ENCODE measurements at regions not wholly inside any gene's neighbourhood (a gene's known extent, or its start where the extent isn't known, plus 50 kb on each side); places are given as distances from the start of the nearest gene placed in this dataset.
A peak's percentile ranks its signal among the peaks of the same experiment; 100 is the strongest.

- Histone ChIP-seq H3K36me3 (ENCODE audit: control insufficient read depth in 2 of 2, extremely low read depth in 1 of 2, insufficient read depth in 2 of 2, low read length in 2 of 2) (no peaks in the 10 kb centered on the region), H2AFZ (ENCODE audit: low read depth, low read length) (no peak overlapping the region), H3K9me3 (replicated peaks; ENCODE audit: control insufficient read depth, insufficient read depth, low read length) (no peaks in the 10 kb centered on the region), H3K4me3 (replicated peaks in 1 of 3; ENCODE audit: insufficient read depth in 1 of 3, low read depth in 1 of 3, low read length in 3 of 3) (no peak overlapping the region), H3K79me2 (ENCODE audit: control insufficient read depth, insufficient read depth, low read length) (no peaks in the 10 kb centered on the region), H3K4me2 (ENCODE audit: insufficient read depth, low read length) (no peak overlapping the region), H3K4me1 (ENCODE audit: control insufficient read depth, extremely low read depth, insufficient read depth, low read length) (peaks cover 2% of the 10 kb centered on the region), H3K27ac (ENCODE audit: insufficient read depth, low read depth, low read length) (no peak overlapping the region), H3K27me3 (ENCODE audit: control insufficient read depth in 2 of 2, insufficient read depth in 2 of 2, low read length in 2 of 2) (no peaks in the 10 kb centered on the region), H3K9ac (replicated peaks; ENCODE audit: extremely low read depth, insufficient read depth, low read length) (no peak overlapping the region), H4K20me1 (replicated peaks; ENCODE audit: control insufficient read depth, extremely low read depth, insufficient read depth, low read length) (no peaks in the 10 kb centered on the region), H3K9me1 (replicated peaks; ENCODE audit: control insufficient read depth, extremely low read depth, insufficient read depth, low read length) (no peaks in the 10 kb centered on the region)
- no TSS peak for BruUV-seq (replicated peaks)
- no peak for TF ChIP-seq JUN (IDR thresholded peaks at IDR 0.05; ENCODE audit: borderline replicate concordance, insufficient read depth, insufficient read length, low read depth)
- no peak for TF ChIP-seq FOS (IDR thresholded peaks at IDR 0.05; ENCODE audit: borderline replicate concordance, insufficient read depth, low read length)
- TF ChIP-seq MAX (IDR thresholded peaks at IDR 0.05; ENCODE audit: insufficient read depth, insufficient read length), result no peak
- no peak for TF ChIP-seq MYC (IDR thresholded peaks at IDR 0.05; ENCODE audit: low read depth, low read length)
- TF ChIP-seq POLR2AphosphoS5 (IDR thresholded peaks at IDR 0.05; ENCODE audit: insufficient read depth, low read depth, low read length), result no peak
- TF ChIP-seq EZH2 (IDR thresholded peaks at IDR 0.05; ENCODE audit: borderline replicate concordance, low read depth, low read length, severe bottlenecking), result no peak
- TF ChIP-seq POLR2A (IDR thresholded peaks at IDR 0.05; ENCODE audit: low read depth, low read length), result no peak
- TF ChIP-seq GATA2 (IDR thresholded peaks at IDR 0.05; ENCODE audit: insufficient read depth, insufficient read length, low read depth, low read length), result no peak
- TF ChIP-seq, protein P1, sequence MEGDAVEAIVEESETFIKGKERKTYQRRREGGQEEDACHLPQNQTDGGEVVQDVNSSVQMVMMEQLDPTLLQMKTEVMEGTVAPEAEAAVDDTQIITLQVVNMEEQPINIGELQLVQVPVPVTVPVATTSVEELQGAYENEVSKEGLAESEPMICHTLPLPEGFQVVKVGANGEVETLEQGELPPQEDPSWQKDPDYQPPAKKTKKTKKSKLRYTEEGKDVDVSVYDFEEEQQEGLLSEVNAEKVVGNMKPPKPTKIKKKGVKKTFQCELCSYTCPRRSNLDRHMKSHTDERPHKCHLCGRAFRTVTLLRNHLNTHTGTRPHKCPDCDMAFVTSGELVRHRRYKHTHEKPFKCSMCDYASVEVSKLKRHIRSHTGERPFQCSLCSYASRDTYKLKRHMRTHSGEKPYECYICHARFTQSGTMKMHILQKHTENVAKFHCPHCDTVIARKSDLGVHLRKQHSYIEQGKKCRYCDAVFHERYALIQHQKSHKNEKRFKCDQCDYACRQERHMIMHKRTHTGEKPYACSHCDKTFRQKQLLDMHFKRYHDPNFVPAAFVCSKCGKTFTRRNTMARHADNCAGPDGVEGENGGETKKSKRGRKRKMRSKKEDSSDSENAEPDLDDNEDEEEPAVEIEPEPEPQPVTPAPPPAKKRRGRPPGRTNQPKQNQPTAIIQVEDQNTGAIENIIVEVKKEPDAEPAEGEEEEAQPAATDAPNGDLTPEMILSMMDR (IDR thresholded peaks at IDR 0.05; ENCODE audit: extremely low read depth in 1 of 2, insufficient read depth in 1 of 2, low read depth in 1 of 2, low read length in 2 of 2), result no peak
- dilution Hi-C loops (cut with MboI; ENCODE audit: extremely low pct_ligation_motif_present, low sequenced_read_pairs) (no loop called here), intact Hi-C loops (cut with micrococcal nuclease) (no loop called here)
- no peak for DNase-seq (ENCODE audit: low read depth, low spot score)
- peak; percentile 24 for FAIRE-seq
- CTCF ChIA-PET, result interaction anchor here (1.0 to 1.2 kb wide), 2 partner anchors 36 to 81 kb away, joined by 3 read pairs; no protein-coding TSS in a partner anchor
- POLR2A ChIA-PET, result no interaction called here
These were observed 231.9 kb upstream of the HMGA2 start for GRCh38 chr12:65592416-65592815.
